22Rv1 (cell line): ENCODE measurements at regions not wholly inside any gene's neighbourhood (a gene's known extent, or its start where the extent isn't known, plus 50 kb on each side); places are given as distances from the start of the nearest gene placed in this dataset.

Source experiments
- H3K27ac ChIP-seq: fragments of 450-650 bp; 2 replicates; pipeline ENCODE4 v1.5.1; 2017
- ZFX ChIP-seq: fragments of 450-650 bp; IDR thresholded peaks from 2 replicates; pipeline ENCODE4 v1.6.1; 2017; ENCODE audit warnings: antibody characterized with exemption, borderline replicate concordance
- TF ChIP-seq, protein P1 (sequence below): fragments of 450-650 bp; IDR thresholded peaks from 2 replicates; pipeline ENCODE4 v1.5.1; 2017; ENCODE audit warnings: mild to moderate bottlenecking

DNA sequence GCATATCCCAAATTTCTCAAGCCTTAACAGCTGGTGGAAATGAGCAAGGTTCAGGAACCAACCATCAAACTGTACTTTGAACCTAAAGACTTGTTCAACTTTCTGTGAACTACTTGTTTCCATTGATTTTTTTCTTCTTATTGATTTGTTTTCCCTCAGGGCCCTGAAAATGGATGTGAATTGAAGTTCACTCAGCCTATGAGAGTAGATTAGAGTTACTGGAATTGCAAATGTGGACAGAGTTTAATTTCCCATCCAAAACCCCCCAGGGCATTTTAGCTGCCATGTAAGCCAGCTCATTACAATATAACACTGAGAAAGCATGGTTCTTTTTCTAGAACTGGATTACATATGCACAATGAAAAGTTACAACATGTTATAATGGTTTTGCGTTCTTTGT lies 1105.7 kb downstream of the REEP3 start:
- no peak overlapping the region for H3K27ac ChIP-seq
- TF ChIP-seq, protein P1, sequence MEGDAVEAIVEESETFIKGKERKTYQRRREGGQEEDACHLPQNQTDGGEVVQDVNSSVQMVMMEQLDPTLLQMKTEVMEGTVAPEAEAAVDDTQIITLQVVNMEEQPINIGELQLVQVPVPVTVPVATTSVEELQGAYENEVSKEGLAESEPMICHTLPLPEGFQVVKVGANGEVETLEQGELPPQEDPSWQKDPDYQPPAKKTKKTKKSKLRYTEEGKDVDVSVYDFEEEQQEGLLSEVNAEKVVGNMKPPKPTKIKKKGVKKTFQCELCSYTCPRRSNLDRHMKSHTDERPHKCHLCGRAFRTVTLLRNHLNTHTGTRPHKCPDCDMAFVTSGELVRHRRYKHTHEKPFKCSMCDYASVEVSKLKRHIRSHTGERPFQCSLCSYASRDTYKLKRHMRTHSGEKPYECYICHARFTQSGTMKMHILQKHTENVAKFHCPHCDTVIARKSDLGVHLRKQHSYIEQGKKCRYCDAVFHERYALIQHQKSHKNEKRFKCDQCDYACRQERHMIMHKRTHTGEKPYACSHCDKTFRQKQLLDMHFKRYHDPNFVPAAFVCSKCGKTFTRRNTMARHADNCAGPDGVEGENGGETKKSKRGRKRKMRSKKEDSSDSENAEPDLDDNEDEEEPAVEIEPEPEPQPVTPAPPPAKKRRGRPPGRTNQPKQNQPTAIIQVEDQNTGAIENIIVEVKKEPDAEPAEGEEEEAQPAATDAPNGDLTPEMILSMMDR, result no peak
- TF ChIP-seq ZFX, result no peak

DNA sequence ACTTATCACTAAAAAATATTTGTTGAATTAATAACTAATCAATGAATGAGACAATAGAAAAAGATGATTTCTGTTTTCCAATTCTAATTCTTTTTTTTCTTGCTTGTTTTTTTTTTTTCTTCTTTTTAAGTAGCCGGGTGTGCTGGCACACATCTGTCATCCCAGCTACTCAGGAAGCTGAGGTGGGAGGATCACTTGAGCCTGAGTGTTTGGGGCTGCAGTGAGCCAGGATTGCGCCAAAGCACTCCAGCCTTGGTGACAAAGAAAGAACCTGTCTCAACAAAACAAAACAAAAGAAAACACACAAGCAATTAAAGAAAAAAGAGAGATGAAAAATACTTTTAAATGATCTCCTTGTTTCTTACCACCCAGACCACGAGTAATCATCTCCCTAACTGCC lies 1109.3 kb downstream of the REEP3 start:
- TF ChIP-seq ZFX, result no peak
- TF ChIP-seq, protein P1, result no peak
- H3K27ac ChIP-seq, result no peak overlapping the region

DNA sequence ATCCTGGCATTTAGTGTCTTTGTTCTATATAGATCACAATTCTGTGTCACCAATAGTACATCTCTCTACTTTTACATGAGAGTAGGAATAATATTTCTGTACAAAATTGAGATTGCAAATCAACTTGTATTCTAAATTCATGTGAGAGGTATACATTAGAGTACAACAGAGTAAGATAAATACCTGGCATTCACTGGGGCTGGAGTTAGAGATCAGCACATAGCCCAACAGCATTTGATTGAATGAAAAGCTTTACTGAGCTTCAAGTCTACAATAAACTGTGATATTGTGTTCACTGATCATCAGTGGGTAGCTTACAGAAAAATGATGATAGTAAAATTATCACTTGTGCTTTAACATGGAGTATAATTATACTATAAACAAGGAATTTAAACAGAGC lies 1114.7 kb downstream of the REEP3 start:
- no peak for TF ChIP-seq ZFX
- TF ChIP-seq, protein P1, result no peak
- no peak overlapping the region for H3K27ac ChIP-seq

GRCh38 chr10:64636461-64636860 lies 1115.3 kb downstream of the REEP3 start:
- no peak overlapping the region for H3K27ac ChIP-seq
- TF ChIP-seq, protein P1, result no peak
- TF ChIP-seq ZFX, result no peak

DNA sequence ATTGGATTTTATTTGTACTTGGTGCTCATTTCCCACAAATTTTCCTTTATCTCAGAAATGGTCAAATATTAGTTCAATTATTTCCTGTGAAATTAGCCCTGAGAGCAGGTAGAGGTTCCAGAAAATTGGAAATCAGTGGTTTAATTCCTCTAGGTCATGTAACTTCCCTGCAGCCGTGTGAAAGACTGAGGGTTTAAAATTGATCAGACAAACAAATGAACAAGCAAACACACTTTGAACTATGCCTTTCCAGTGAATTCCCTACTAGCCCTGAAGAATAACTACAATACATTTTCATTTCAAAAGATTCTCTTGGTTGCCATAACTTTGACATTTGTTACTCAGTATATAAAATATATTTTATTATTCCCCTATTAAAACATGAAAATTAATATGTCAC lies 1116.7 kb downstream of the REEP3 start:
- TF ChIP-seq, protein P1, result no peak
- TF ChIP-seq ZFX, result no peak
- H3K27ac ChIP-seq, result no peak overlapping the region

DNA sequence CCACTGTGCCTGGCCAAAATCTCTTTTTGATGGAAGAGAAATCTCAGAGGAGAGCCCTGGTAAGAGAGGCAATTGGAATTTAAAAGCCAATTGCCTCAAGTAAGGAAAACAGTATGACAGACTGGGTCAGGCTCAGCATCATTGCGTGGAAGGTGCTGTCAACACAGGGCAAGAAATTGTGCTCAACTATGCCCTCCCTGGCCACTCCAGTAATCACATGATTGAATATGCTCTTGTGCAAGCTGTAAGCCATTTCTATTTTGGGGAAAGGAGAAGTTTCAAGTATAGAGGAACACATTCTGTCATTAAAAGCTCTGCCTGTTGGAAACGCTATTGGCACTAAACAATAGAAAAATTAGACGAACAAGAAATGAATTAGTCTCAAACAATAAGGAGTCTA lies 1127.7 kb downstream of the REEP3 start:
- no peak for TF ChIP-seq ZFX
- TF ChIP-seq, protein P1, result peak; percentile 53
- no peak overlapping the region for H3K27ac ChIP-seq

- TF ChIP-seq, protein P1, result no peak
- TF ChIP-seq ZFX, result no peak
- no peak overlapping the region for H3K27ac ChIP-seq
These were observed 1137.3 kb downstream of the REEP3 start for GRCh38 chr10:64658528-64658927.
